Fibroblast of skin of left biceps (primary cell): ENCODE measurements at regions not wholly inside any gene's neighbourhood (a gene's known extent, or its start where the extent isn't known, plus 50 kb on each side); places are given as distances from the start of the nearest gene placed in this dataset.

ENCODE experiments used
- DNase-seq, 2 experiments: peaks; one replicate each; pipeline ENCODE4 v3.0.0-alpha.2; 2013; ENCODE audit warnings: low read depth in 2 of 2

GRCh38 chr2:222146488-222146887 lies 152.3 kb downstream of the PAX3 start:
- no peak for DNase-seq

GRCh38 chr2:222142027-222142426 lies 156.8 kb downstream of the PAX3 start:
- DNase-seq, result peak; percentile 29 to 40

GRCh38 chr2:222136106-222136630 lies 162.6 kb downstream of the PAX3 start:
- no peak for DNase-seq

GRCh38 chr2:222134654-222135053 lies 164.1 kb downstream of the PAX3 start:
- DNase-seq, result no peak

- DNase-seq, result no peak
Observed at GRCh38 chr2:222133897-222134296, 164.9 kb downstream of the PAX3 start.

GRCh38 chr2:222130855-222131254 lies 167.9 kb downstream of the PAX3 start:
- DNase-seq, result no peak

GRCh38 chr2:222127660-222128059 lies 171.1 kb downstream of the PAX3 start:
- DNase-seq, result no peak

GRCh38 chr2:222120933-222121332 lies 177.9 kb downstream of the PAX3 start:
- DNase-seq, result no peak

GRCh38 chr2:222115296-222115695 lies 183.5 kb downstream of the PAX3 start:
- DNase-seq, result no peak

- no peak for DNase-seq
Observed at GRCh38 chr2:222108957-222109585, 189.7 kb downstream of the PAX3 start.

- DNase-seq, result no peak
Observed at GRCh38 chr2:222108497-222108896, 190.3 kb downstream of the PAX3 start.

- no peak for DNase-seq
Observed at GRCh38 chr2:222105046-222105445, 193.8 kb downstream of the PAX3 start.

GRCh38 chr2:222102575-222103349 lies 196.0 kb downstream of the PAX3 start:
- DNase-seq, result no peak

- DNase-seq, result no peak
Observed at GRCh38 chr2:222100704-222101699, 197.8 kb downstream of the PAX3 start.

- no peak for DNase-seq
Observed at GRCh38 chr2:222088561-222088960, 210.2 kb downstream of the PAX3 start.

- DNase-seq, result no peak
Observed at GRCh38 chr2:222087998-222088397, 210.8 kb downstream of the PAX3 start.

- no peak for DNase-seq
Observed at GRCh38 chr2:222082201-222082600, 216.6 kb downstream of the PAX3 start.

- DNase-seq, result no peak
Observed at GRCh38 chr2:222080141-222080540, 218.7 kb downstream of the PAX3 start.

- DNase-seq, result no peak
Observed at GRCh38 chr2:222076973-222077690, 221.7 kb downstream of the PAX3 start.

GRCh38 chr2:222074674-222075073 lies 224.1 kb downstream of the PAX3 start:
- no peak for DNase-seq

GRCh38 chr2:222071911-222072310 lies 226.9 kb downstream of the PAX3 start:
- DNase-seq, result no peak
